Ishikawa (cell line): ENCODE measurements at regions not wholly inside any gene's neighbourhood (a gene's known extent, or its start where the extent isn't known, plus 50 kb on each side); places are given as distances from the start of the nearest gene placed in this dataset.

ENCODE experiments used
- EGR1 ChIP-seq: IDR thresholded peaks from 2 replicates; pipeline ENCODE4 v1.6.1; 2012
- EP300 ChIP-seq: IDR thresholded peaks from 2 replicates; pipeline ENCODE4 v1.6.1; 2012; ENCODE audit warnings: borderline replicate concordance
- MAX ChIP-seq: IDR thresholded peaks from 2 replicates; pipeline ENCODE4 v1.6.1; 2012
- REST ChIP-seq: IDR thresholded peaks from 2 replicates; pipeline ENCODE4 v1.6.1; 2012; ENCODE audit warnings: low read depth, mild to moderate bottlenecking
- TAF1 ChIP-seq: IDR thresholded peaks from 2 replicates; pipeline ENCODE4 v1.6.1; 2012; ENCODE audit warnings: low read depth, mild to moderate bottlenecking
- USF1 ChIP-seq: IDR thresholded peaks from 2 replicates; pipeline ENCODE4 v1.6.1; 2012
- YY1 ChIP-seq: IDR thresholded peaks from 2 replicates; pipeline ENCODE4 v1.6.1; 2012; ENCODE audit warnings: low read depth

GRCh38 chr5:109961751-109962150 is 272.0 kb downstream of the MAN2A1 start:
- TF ChIP-seq EGR1 (no peak), TAF1 (no peak), REST (no peak), MAX (no peak), USF1 (no peak), YY1 (no peak), EP300 (no peak)
